Chondrocyte (in vitro differentiated cells): ENCODE measurements at regions not wholly inside any gene's neighbourhood (a gene's known extent, or its start where the extent isn't known, plus 50 kb on each side); places are given as distances from the start of the nearest gene placed in this dataset.

Experiments used
- DNase-seq: peaks from one replicate; pipeline ENCODE4 v3.0.0; 2021; ENCODE audit warnings: mixed read lengths, low spot score
- H3K27ac Mint-ChIP-seq: one replicate; pipeline ENCODE4 v1.8.0; 2021; ENCODE audit warnings: mild to moderate bottlenecking, moderate library complexity, mixed read lengths; ENCODE audit not compliant: unreplicated experiment
- H3K27me3 Mint-ChIP-seq: 2 replicates; pipeline ENCODE4 v1.8.0; 2021; ENCODE audit warnings: low read depth, mixed read lengths
- H3K36me3 Mint-ChIP-seq: 2 replicates; pipeline ENCODE4 v1.8.0; 2021; ENCODE audit warnings: low read depth, mixed read lengths
- H3K4me1 Mint-ChIP-seq: 2 replicates; pipeline ENCODE4 v1.8.0; 2021; ENCODE audit warnings: low read depth, mild to moderate bottlenecking, mixed read lengths
- H3K4me3 Mint-ChIP-seq: one replicate; pipeline ENCODE4 v1.8.0; 2021; ENCODE audit warnings: mild to moderate bottlenecking, moderate library complexity, mixed read lengths; ENCODE audit not compliant: unreplicated experiment
- H3K9me3 Mint-ChIP-seq: 2 replicates; pipeline ENCODE4 v1.8.0; 2021; ENCODE audit warnings: low read depth, mixed read lengths
- CTCF ChIP-seq: fragments of 200-600 bp; sonication (generic); IDR thresholded peaks from 2 replicates; pipeline ENCODE4 v1.5.0; 2021; ENCODE audit warnings: antibody characterized with exemption, mild to moderate bottlenecking, moderate library complexity

DNA sequence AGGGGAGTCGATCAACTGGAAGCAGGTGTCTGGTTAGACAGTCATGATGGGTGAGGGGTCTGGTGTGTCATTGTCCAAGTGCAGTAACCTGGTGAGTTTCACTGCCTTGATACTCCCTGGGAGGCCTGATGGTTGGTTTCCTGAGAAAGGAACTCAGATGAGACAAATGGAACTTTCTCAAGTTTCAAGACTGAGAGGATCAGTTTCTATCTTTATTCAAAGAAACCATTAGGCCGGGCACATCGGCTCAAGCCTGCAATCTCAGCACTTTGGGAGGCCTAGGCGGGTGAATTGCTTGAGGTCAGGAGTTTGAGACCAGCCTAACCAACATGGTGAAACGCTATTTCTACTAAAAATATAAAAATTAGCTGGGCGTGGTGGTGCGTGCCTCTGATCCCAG lies 776.1 kb downstream of the AACS start:
- no peak for TF ChIP-seq CTCF
- peaks cover 8% of the 10 kb centered on the region for H3K9me3 Mint-ChIP-seq
- peaks cover 7% of the 10 kb centered on the region for H3K27me3 Mint-ChIP-seq
- no peaks in the 10 kb centered on the region for H3K4me1 Mint-ChIP-seq
- DNase-seq: no peak
- no peak overlapping the region for H3K4me3 Mint-ChIP-seq
- H3K36me3 Mint-ChIP-seq: no peaks in the 10 kb centered on the region
- no peak overlapping the region for H3K27ac Mint-ChIP-seq

DNA sequence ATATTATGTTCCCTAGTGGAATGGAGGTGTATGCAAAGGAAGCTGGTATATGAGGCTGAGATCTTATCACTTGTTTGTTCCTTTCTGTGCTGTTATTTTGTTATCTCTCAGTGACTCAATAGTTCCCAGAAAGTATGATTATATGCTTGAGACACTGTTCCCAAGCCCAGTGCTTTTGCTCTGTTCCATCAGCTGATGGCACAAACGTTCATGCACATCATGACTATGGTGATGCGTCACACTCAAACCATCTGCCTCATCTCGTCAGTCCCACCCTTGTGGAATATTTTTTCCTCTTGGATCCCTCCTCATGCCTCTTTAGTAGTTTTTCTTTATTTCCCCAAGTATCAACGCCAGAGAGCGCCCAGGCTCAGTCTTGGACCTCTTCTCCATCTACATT lies 786.9 kb downstream of the AACS start:
- no peak for TF ChIP-seq CTCF
- Mint-ChIP-seq H3K27ac (no peak overlapping the region), H3K27me3 (no peaks in the 10 kb centered on the region), H3K36me3 (no peaks in the 10 kb centered on the region), H3K4me3 (no peak overlapping the region), H3K4me1 (no peaks in the 10 kb centered on the region), H3K9me3 (no peaks in the 10 kb centered on the region)
- DNase-seq: no peak

DNA sequence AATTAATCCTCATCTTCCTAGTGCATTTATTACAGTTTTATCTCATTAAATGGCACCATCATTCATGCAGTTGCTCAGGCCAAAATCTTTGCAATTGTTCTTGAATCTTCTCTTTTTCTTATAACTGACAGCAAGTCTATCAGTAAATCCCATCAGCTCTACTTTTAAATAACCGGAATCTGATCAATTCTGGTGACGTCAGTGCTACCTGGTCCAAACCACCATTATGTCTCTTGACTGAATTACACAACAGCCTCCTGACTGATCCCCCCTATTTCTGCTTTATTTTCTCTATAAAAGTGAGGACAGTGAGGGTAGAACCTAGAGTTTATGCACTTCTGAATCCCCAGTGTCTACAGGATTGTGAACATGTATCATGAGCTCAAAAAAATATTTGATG lies 787.4 kb downstream of the AACS start:
- H3K27ac Mint-ChIP-seq: no peak overlapping the region
- H3K27me3 Mint-ChIP-seq: no peaks in the 10 kb centered on the region
- no peak for TF ChIP-seq CTCF
- no peaks in the 10 kb centered on the region for H3K9me3 Mint-ChIP-seq
- no peaks in the 10 kb centered on the region for H3K4me1 Mint-ChIP-seq
- DNase-seq: no peak
- H3K4me3 Mint-ChIP-seq: no peak overlapping the region
- H3K36me3 Mint-ChIP-seq: no peaks in the 10 kb centered on the region

- Mint-ChIP-seq H3K36me3 (no peaks in the 10 kb centered on the region), H3K9me3 (no peaks in the 10 kb centered on the region), H3K27ac (no peak overlapping the region), H3K4me1 (no peaks in the 10 kb centered on the region), H3K27me3 (no peaks in the 10 kb centered on the region), H3K4me3 (no peak overlapping the region)
- no peak for DNase-seq
- no peak for TF ChIP-seq CTCF
These were observed 788.4 kb downstream of the AACS start for GRCh38 chr12:125853670-125854069.

- Mint-ChIP-seq H3K36me3 (no peaks in the 10 kb centered on the region), H3K27me3 (no peaks in the 10 kb centered on the region), H3K4me3 (no peak overlapping the region), H3K4me1 (no peaks in the 10 kb centered on the region), H3K9me3 (peaks cover 5% of the 10 kb centered on the region), H3K27ac (no peak overlapping the region)
- no peak for DNase-seq
- TF ChIP-seq CTCF: no peak
These were observed 791.1 kb downstream of the AACS start for GRCh38 chr12:125856366-125856765.
